ENCODE measurements at regions not wholly inside any gene's neighbourhood (a gene's known extent, or its start where the extent isn't known, plus 50 kb on each side); places are given as distances from the start of the nearest gene placed in this dataset.

- DNase-seq, result no peak
Observed at GRCh38 chr12:18905134-18905533, 167.2 kb downstream of the CAPZA3 start.

DNA sequence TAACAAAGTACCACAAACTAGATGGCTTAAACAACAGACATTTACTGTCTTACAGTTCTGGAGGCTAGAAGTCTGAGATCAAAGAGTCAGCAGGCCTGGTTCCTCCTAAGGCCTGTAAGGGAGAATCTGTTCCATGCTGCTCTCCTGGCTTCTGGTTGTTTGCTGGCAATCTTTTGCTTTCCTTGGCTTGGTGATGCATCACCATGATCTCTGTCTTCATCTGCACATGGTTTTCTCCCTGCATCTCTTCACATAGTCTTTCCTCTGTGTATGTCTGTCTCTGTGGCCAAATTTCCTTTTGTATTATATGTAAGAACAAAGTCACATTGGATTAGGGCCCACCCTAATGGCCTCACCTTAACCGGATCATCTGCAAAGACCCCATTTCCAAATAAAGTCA is 168.5 kb downstream of the CAPZA3 start:
- DNase-seq, result no peak

- DNase-seq, result no peak
Observed at GRCh38 chr12:18907127-18907526, 169.2 kb downstream of the CAPZA3 start.

DNA sequence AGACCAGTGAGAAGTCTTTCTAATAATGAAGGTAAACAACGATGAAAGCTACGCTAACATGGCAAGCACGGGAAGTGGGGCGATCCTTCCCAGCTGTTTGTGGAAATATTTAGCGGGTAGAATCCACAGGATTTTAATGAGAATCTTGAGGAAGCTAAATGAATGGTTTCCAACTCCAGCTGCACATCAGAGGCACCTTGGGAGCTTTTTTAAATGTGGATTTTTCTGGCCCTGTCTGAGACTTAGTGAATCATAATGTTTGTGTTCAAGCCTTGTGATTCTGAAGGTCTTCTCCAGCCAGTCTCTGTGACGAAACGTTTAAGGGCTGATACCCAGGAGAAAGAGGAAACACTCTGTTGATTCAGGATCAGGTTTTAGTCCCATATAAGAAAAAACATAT is 169.8 kb downstream of the CAPZA3 start:
- no peak for DNase-seq

DNA sequence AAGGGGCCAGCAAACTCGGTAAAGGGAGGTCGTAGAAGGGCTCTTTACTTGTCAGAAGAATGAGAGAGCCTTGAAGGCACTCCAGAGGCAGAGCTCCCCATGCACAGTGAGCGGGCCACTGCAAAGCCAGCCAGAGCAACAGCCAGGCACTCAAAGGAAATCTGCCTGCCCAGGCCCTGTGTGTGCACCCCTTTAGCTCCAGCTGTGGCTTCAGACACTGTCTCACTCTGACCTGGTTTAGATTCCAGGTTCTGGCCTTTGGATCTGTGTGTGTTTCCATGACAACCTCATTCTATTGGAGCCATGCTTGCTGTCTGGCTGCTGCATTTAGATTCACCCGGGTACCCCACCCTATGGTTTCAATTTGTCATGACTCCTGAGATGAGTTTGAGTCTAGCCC is 170.3 kb downstream of the CAPZA3 start:
- DNase-seq, result no peak

DNA sequence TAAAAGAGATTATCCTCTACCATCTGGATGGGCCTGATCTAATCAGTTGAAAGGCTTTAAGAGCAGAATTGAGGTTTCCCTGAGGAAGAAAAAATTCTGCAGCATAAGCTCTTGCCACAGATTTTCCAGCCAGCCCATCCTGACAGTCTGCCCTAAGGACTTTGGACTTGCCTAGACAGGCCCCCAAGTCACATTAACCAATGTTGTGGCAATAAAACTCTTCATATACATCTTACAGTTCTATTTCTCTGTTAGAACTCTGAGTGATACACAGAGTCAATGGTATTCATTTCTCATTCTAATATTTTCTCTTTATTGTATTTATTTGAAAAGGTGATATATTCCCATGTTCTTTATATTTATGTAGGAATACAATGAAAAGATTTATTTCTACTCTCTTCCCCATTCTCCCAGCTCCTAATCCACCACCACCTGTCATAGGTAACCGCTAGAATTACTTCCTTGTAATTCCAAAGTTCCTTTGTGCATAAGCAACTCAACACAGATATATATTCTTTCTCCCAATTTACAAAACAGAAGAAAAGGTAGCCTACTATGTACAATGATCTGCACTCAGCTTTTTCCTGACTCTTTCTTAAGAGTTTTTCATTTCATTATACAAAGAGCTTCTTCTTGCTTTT is 182.1 kb downstream of the CAPZA3 start:
- no peak for DNase-seq

DNA sequence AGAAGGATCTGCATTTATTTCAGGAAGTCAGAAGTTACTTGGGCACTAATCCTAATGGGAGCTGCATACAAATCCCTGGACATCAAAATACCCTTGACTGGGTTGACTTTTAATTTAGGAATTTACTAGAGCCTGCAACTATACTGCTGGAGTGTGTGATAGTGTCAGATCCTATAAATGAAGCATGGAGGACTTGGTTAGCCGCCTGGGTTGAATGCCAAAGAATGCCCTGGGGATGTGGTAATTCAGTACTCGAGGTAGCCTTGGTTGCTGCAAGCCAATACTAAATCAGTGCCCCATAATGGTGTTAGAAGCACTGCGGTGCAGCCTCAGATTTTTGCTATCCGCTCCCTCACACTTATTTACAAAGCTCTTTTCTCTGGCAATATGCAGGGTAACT is 184.9 kb downstream of the CAPZA3 start:
- no peak for DNase-seq

- no peak for DNase-seq
Observed at GRCh38 chr12:18923721-18924120, 185.8 kb downstream of the CAPZA3 start.

DNA sequence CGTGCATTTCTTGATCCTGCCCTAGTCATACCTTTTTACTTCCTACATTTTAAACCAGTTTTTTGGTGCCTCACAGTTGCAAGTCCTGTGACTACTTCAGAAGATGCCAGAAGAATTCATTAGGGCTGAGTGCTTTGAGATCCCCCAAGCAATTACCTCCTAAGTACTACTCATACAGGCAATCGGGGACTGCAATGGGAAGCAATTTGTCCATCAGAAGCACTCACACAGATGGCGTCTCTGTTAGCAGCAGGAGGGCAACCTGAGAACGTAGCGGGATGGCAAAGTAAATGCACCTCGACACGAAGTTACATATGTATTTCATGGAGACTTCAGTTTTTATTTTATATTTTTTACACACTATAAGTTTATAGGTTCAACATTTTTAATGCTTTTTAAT is 188.3 kb downstream of the CAPZA3 start:
- DNase-seq, result no peak

- no peak for DNase-seq
Observed at GRCh38 chr12:18932211-18932610, 194.3 kb downstream of the CAPZA3 start.

DNA sequence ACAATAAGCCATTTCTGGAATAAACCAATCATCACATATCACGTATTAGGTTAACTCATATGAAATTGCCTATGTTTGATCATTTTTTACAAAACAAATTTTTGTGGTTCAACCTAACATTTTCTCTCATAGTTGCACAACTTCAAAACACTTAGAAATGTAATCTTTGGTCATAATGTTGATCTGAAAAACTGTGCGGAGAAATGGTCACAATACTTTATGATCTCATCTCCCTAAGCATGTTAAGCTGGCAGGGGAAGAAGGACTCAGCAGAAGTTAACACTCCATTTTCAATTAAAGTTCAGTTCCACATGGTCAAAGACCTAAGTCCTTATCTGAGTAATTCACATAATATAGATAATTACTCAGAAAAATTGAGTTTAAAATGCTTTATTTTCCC is 194.8 kb downstream of the CAPZA3 start:
- DNase-seq, result no peak

DNA sequence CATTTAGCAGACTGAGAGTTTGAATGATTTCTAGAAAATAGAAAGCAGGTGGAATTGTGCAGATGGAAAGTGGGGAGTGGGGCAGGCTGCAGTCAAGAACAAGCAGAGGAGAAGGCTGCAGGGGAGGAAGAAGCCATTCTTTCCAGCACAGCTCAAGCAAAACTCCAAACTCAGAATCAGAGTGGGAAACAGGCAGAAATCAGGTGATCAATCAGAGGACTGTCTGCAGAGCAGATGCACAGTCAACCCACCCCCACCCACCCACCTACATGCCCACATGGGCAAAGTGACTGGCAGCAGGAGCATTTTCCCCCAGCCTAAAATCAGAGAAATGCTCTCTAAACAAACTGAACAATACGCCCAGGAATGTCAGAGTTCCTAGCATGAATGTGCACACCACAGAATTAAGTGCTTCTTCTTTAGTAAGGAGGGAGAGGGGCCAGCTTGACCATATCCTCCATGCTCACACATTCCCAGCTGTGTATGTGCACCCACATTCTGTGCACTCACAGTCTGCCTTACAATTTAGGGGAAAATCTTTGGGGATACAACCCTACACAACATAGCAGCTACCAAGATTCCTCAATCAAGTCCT is 194.1 kb upstream of the PLEKHA5 start:
- DNase-seq, result no peak

DNA sequence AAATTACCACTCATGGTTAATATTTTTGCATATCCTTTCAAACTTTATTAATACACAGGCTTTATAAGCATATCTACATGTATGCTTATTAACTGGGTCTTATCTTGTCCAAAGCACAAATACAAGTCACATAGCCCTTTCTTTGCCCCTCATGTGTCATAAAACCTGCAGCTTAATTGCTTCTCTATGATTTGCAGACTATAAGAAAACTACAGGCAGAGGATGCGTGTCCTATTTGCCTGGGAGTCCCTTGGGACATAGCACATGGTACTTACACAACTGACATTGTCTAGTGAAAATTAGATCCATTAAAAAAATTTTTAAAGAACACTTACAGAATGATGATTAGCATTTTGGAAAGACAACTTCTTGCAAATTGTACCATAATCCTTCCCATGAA is 190.5 kb upstream of the PLEKHA5 start:
- DNase-seq, result no peak

DNA sequence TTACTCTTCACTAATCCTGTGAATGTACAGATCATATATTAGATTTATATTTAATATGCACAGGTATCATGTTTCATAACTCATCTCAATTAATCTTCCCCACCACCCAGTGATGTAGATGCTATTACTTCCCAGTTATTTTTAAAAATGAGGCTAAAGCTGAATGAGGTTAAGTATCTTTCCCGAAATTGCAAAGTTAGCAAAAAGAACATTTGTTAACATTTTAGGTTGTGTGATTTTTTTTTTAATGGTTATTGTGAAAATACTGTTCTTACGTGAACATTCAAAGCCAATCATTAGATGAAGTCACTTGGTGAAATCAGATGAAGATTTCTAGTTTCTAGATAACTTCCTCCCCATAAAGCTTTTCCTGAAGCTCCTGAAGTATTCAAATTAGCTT is 186.9 kb upstream of the PLEKHA5 start:
- no peak for DNase-seq

GRCh38 chr12:18943200-18943599 is 186.3 kb upstream of the PLEKHA5 start:
- DNase-seq, result no peak

- no peak for DNase-seq
Observed at GRCh38 chr12:18946106-18946505, 183.4 kb upstream of the PLEKHA5 start.

DNA sequence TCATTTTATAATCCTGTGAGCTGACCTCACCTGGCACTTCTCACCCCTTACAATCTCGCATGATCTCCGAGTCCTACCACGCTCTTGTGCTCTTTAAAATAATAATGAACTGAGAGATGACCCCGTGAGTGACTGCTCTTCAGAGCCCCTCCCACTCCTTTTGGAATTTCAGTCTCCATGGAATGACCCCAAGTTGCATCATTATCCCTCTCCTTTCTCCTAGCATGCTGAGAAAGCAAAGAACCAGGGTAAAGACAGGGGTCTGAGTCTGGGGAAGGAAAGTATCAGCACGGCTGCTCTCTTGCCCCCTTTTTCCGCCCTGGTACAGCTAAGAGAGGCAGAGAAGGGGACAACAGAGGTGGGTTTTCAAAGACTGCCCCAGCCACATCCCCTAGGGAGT is 178.3 kb upstream of the PLEKHA5 start:
- no peak for DNase-seq

- DNase-seq, result no peak
Observed at GRCh38 chr12:18953505-18953904, 176.0 kb upstream of the PLEKHA5 start.

GRCh38 chr12:18955594-18955993 is 173.9 kb upstream of the PLEKHA5 start:
- no peak for DNase-seq

- no peak for DNase-seq
Observed at GRCh38 chr12:18965203-18965602, 164.3 kb upstream of the PLEKHA5 start.

DNA sequence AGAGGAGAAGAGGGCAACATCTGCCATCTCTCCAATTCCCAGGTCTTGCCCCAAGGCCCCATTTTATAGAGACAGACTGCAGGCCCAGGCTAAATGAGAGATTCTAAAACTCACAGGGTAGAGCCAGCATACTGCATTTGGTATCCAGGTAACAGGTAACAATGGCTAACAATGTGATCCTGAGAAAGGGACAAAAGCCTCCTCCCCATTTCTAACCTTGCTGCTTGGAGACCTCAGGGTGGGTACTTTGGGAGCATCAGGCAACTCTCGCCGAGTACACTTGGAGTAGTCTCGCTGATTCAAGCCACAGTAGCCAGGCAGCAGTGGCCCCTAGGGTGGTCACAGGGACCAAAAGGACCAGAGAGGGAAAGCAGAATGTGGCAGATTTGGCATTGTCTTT is 162.6 kb upstream of the PLEKHA5 start:
- no peak for DNase-seq

DNA sequence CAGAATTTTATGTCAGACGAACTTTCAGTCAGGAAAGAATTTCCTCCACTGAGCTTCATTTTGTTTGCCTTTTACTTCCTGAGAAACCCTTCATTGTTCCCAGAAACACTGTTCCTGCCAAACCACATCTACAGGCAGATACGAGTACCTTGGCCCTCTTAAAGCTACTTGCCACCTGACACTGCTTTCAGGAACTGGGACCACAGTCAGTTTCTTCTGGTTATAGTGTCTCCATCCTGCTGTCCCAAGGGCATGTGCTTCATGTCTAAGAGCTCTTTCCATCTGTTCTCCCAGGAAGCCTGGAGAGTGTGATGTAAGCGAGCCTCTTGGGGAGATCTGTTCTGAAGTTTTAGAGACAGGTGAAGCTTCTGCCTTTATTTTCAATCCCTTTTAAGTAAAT is 161.7 kb upstream of the PLEKHA5 start:
- DNase-seq, result no peak

DNA sequence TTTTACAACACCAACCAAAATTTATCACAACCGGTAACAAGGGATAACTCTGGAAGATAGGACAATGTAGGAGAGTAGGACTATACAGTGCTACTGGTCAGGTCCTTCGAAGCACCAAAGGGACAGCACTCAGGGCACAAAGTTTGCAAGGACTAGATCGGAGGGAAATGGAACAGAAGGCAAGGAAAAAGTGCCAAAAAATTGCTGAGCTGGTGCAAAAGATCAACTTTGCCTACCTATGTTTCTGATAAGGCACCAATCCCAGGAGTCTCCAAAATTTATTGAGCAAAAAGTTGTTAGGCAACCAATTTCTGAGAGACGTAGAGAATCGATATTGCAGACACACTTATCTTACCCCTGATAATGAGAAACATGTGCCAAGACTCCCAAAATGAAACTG is 160.0 kb upstream of the PLEKHA5 start:
- no peak for DNase-seq

DNA sequence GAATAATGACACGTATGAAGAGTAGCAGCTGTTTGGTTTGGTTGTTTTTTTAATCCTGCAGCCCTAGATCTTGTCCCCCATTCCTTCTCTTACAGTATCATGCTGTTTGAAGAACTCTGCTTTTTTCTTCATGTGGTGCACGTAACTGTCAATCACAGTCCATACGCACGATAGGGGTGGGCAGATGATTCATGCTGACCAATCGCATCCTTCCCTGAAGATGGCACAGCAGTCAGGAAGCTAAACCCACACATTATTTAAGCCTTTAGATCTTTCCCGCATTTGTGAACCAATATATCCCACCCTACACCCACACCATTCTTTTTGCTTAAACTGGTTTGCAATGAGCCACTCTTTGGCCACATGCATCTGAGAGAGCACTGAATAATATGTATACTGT is 158.9 kb upstream of the PLEKHA5 start:
- DNase-seq, result no peak

DNA sequence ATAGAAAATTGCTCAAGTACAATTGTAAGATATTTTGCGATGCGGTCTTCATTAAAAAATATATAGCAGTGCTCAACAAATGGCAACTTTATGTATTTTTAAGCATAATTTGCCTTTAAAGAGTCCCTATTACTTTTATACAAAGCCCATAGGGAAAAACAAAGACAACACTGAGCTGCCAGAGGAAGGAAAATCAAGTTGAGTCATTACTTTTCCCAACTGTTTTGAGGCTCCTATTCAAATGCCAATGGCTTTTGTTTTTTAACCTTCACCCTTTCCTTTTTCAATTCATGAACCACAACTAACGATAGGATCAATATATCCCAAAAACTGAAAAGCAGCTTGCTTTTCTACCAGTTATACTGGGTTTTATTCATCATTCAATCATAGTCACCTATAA is 157.6 kb upstream of the PLEKHA5 start:
- DNase-seq, result no peak
